ENCODE measurements at regions not wholly inside any gene's neighbourhood (a gene's known extent, or its start where the extent isn't known, plus 50 kb on each side); places are given as distances from the start of the nearest gene placed in this dataset.

DNA sequence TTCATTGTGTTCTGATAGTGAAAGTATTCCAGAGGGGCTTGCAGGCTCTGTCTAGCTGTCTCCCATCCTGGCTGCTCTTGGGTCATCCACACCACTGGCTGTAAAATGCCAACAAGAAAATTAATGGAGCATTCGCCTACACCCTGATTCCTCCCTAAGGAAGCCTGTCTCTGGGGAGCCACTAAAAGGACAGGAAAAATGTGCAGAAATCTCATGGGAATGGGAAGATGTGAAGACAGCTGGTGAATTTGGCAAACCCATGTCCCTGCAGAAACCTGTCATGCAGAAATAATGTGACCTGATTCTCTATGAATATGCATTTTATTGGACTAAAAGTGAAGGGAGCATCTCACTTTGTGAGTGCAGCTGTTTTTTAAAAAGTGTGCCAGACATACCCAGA is 265.6 kb downstream of the TUSC1 start (continued):
- TF ChIP-seq, protein P1, sequence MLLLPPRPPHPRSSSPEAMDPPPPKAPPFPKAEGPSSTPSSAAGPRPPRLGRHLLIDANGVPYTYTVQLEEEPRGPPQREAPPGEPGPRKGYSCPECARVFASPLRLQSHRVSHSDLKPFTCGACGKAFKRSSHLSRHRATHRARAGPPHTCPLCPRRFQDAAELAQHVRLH (tag by site-specific recombination; IDR thresholded peaks at IDR 0.05) = no peak
- no peak for TF ChIP-seq ZNF768 (tag by site-specific recombination; IDR thresholded peaks at IDR 0.05)
- TF ChIP-seq, protein P2, sequence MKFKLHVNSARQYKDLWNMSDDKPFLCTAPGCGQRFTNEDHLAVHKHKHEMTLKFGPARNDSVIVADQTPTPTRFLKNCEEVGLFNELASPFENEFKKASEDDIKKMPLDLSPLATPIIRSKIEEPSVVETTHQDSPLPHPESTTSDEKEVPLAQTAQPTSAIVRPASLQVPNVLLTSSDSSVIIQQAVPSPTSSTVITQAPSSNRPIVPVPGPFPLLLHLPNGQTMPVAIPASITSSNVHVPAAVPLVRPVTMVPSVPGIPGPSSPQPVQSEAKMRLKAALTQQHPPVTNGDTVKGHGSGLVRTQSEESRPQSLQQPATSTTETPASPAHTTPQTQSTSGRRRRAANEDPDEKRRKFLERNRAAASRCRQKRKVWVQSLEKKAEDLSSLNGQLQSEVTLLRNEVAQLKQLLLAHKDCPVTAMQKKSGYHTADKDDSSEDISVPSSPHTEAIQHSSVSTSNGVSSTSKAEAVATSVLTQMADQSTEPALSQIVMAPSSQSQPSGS (tag by site-specific recombination; IDR thresholded peaks at IDR 0.05; ENCODE audit: low read depth) = no peak
- no peak for TF ChIP-seq SP3 (tag by site-specific recombination; IDR thresholded peaks at IDR 0.05)

DNA sequence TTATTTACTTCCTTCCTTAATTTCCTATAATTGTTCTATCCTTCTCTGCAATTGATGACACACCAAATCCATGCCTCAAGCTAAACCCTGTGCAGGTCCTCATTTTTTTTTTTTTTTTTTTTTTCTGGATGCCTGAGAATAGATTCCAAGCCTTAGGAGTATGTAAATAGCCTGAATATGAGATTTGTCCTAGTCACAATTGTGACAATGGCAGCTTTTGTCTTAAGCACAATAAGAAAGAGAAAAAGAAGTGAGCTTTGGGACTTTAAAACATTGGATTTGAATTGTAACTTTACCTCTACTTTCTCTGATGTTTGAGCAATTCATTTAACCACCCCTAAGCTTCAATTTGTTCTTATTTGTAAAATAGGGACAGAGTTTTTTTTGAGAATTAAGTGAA is 280.5 kb downstream of the TUSC1 start:
- CTCF ChIA-PET = no interaction called here
- Histone ChIP-seq H3K36me3 (ENCODE audit: control insufficient read depth in 2 of 2, insufficient read depth in 1 of 2, low read length in 2 of 2) (no peaks in the 10 kb centered on the region), H3K4me1 (ENCODE audit: control insufficient read depth, insufficient read depth, low read length) (no peaks in the 10 kb centered on the region), H3K27ac (ENCODE audit: extremely low read depth, low read depth, low read length) (no peak overlapping the region), H3K4me3 (ENCODE audit: low read depth, low read length) (no peak overlapping the region), H3K9me3 (ENCODE audit: control insufficient read depth, insufficient read depth, low read depth, low read length) (no peaks in the 10 kb centered on the region)
- TF ChIP-seq HOXC10 (CRISPR knock-in tag; IDR thresholded peaks at IDR 0.05) (no peak), ZNF155 (tag by site-specific recombination; IDR thresholded peaks at IDR 0.05) (no peak), ZNF10 (tag by site-specific recombination; IDR thresholded peaks at IDR 0.05) (no peak), ZNF341 (tag by site-specific recombination; IDR thresholded peaks at IDR 0.05; ENCODE audit: low read depth) (no peak), ZNF433 (tag by site-specific recombination; IDR thresholded peaks at IDR 0.05; ENCODE audit: low read depth) (no peak), GFI1B (tag by site-specific recombination; IDR thresholded peaks at IDR 0.05) (no peak), ZNF600 (tag by site-specific recombination; IDR thresholded peaks at IDR 0.05) (no peak), ZNF548 (tag by site-specific recombination; IDR thresholded peaks at IDR 0.05) (no peak), ZNF514 (tag by site-specific recombination; IDR thresholded peaks at IDR 0.05) (no peak), ZNF610 (tag by site-specific recombination; IDR thresholded peaks at IDR 0.05; ENCODE audit: borderline replicate concordance) (no peak), ZSCAN16 (tag by site-specific recombination; IDR thresholded peaks at IDR 0.05) (no peak), ZFP37 (tag by site-specific recombination; IDR thresholded peaks at IDR 0.05) (no peak), ZNF112 (tag by site-specific recombination; IDR thresholded peaks at IDR 0.05) (no peak), YY2 (tag by site-specific recombination; IDR thresholded peaks at IDR 0.05) (no peak)
- TF ChIP-seq, protein P3, sequence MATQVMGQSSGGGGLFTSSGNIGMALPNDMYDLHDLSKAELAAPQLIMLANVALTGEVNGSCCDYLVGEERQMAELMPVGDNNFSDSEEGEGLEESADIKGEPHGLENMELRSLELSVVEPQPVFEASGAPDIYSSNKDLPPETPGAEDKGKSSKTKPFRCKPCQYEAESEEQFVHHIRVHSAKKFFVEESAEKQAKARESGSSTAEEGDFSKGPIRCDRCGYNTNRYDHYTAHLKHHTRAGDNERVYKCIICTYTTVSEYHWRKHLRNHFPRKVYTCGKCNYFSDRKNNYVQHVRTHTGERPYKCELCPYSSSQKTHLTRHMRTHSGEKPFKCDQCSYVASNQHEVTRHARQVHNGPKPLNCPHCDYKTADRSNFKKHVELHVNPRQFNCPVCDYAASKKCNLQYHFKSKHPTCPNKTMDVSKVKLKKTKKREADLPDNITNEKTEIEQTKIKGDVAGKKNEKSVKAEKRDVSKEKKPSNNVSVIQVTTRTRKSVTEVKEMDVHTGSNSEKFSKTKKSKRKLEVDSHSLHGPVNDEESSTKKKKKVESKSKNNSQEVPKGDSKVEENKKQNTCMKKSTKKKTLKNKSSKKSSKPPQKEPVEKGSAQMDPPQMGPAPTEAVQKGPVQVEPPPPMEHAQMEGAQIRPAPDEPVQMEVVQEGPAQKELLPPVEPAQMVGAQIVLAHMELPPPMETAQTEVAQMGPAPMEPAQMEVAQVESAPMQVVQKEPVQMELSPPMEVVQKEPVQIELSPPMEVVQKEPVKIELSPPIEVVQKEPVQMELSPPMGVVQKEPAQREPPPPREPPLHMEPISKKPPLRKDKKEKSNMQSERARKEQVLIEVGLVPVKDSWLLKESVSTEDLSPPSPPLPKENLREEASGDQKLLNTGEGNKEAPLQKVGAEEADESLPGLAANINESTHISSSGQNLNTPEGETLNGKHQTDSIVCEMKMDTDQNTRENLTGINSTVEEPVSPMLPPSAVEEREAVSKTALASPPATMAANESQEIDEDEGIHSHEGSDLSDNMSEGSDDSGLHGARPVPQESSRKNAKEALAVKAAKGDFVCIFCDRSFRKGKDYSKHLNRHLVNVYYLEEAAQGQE (tag by site-specific recombination; IDR thresholded peaks at IDR 0.05) = no peak
- TF ChIP-seq, protein P4, sequence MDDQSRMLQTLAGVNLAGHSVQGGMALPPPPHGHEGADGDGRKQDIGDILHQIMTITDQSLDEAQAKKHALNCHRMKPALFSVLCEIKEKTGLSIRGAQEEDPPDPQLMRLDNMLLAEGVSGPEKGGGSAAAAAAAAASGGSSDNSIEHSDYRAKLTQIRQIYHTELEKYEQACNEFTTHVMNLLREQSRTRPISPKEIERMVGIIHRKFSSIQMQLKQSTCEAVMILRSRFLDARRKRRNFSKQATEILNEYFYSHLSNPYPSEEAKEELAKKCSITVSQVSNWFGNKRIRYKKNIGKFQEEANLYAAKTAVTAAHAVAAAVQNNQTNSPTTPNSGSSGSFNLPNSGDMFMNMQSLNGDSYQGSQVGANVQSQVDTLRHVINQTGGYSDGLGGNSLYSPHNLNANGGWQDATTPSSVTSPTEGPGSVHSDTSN (CRISPR knock-in tag; IDR thresholded peaks at IDR 0.05) = no peak
- TF ChIP-seq, protein P5, sequence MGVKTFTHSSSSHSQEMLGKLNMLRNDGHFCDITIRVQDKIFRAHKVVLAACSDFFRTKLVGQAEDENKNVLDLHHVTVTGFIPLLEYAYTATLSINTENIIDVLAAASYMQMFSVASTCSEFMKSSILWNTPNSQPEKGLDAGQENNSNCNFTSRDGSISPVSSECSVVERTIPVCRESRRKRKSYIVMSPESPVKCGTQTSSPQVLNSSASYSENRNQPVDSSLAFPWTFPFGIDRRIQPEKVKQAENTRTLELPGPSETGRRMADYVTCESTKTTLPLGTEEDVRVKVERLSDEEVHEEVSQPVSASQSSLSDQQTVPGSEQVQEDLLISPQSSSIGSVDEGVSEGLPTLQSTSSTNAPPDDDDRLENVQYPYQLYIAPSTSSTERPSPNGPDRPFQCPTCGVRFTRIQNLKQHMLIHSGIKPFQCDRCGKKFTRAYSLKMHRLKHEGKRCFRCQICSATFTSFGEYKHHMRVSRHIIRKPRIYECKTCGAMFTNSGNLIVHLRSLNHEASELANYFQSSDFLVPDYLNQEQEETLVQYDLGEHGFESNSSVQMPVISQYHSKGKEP (tag by site-specific recombination; IDR thresholded peaks at IDR 0.05) = no peak
- TF ChIP-seq, protein P6, sequence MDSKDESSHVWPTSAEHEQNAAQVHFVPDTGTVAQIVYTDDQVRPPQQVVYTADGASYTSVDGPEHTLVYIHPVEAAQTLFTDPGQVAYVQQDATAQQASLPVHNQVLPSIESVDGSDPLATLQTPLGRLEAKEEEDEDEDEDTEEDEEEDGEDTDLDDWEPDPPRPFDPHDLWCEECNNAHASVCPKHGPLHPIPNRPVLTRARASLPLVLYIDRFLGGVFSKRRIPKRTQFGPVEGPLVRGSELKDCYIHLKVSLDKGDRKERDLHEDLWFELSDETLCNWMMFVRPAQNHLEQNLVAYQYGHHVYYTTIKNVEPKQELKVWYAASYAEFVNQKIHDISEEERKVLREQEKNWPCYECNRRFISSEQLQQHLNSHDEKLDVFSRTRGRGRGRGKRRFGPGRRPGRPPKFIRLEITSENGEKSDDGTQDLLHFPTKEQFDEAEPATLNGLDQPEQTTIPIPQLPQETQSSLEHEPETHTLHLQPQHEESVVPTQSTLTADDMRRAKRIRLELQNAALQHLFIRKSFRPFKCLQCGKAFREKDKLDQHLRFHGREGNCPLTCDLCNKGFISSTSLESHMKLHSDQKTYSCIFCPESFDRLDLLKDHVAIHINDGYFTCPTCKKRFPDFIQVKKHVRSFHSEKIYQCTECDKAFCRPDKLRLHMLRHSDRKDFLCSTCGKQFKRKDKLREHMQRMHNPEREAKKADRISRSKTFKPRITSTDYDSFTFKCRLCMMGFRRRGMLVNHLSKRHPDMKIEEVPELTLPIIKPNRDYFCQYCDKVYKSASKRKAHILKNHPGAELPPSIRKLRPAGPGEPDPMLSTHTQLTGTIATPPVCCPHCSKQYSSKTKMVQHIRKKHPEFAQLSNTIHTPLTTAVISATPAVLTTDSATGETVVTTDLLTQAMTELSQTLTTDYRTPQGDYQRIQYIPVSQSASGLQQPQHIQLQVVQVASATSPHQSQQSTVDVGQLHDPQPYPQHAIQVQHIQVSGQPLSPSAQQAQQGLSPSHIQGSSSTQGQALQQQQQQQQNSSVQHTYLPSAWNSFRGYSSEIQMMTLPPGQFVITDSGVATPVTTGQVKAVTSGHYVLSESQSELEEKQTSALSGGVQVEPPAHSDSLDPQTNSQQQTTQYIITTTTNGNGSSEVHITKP (tag by site-specific recombination; IDR thresholded peaks at IDR 0.05) = no peak
- TF ChIP-seq, protein P7, sequence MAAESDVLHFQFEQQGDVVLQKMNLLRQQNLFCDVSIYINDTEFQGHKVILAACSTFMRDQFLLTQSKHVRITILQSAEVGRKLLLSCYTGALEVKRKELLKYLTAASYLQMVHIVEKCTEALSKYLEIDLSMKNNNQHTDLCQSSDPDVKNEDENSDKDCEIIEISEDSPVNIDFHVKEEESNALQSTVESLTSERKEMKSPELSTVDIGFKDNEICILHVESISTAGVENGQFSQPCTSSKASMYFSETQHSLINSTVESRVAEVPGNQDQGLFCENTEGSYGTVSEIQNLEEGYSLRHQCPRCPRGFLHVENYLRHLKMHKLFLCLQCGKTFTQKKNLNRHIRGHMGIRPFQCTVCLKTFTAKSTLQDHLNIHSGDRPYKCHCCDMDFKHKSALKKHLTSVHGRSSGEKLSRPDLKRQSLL (tag by site-specific recombination; IDR thresholded peaks at IDR 0.05) = no peak
- POLR2A ChIA-PET = no interaction called here

Measured in HEK293 (cell line).